PC-9 (cell line): ENCODE measurements at regions not wholly inside any gene's neighbourhood (a gene's known extent, or its start where the extent isn't known, plus 50 kb on each side); places are given as distances from the start of the nearest gene placed in this dataset.

Experiments
- BruUV-seq: library from RNA; stranded (reverse); fragments of 400-500 nt; replicated peaks from 2 replicates; lab custom pipeline; 2021; lab: Mats Ljungman, UMichigan
- CTCF ChIA-PET: fragments of 300-600 bp; sonication (Branson Sonifier 250); formaldehyde crosslinking; loops from one replicate; lab custom pipeline; 2022; ENCODE audit warnings: antibody characterized with exemption; lab: Charles Lee
- POLR2A ChIA-PET: fragments of 300-600 bp; sonication (Branson Sonifier 250); formaldehyde crosslinking; loops from one replicate; lab custom pipeline; 2022; ENCODE audit warnings: antibody characterized with exemption; ENCODE audit not compliant: unreplicated experiment; lab: Charles Lee
- DNase-seq, 2 experiments: peaks; one replicate each; pipeline versions ENCODE4 v3.0.0 to v3.0.0-alpha.2; 2015 to 2022; ENCODE audit warnings: mixed read lengths in 1 of 2
- H2AFZ ChIP-seq: fragments of 200-600 bp; sonication (generic); 2 replicates; pipeline ENCODE4 v1.8.1; 2017; ENCODE audit warnings: antibody characterized with exemption
- H3F3A ChIP-seq: fragments of 200-600 bp; sonication (generic); 2 replicates; pipeline ENCODE4 v1.8.1; 2017; ENCODE audit warnings: antibody characterized with exemption, mild to moderate bottlenecking, low read depth; ENCODE audit not compliant: insufficient read depth
- H3K27ac ChIP-seq: fragments of 200-600 bp; sonication (generic); 2 replicates; pipeline ENCODE4 v1.6.1; 2016; ENCODE audit warnings: mixed run types
- H3K27me3 ChIP-seq: fragments of 200-600 bp; sonication (generic); 2 replicates; pipeline ENCODE4 v1.6.1; 2016; ENCODE audit warnings: low read depth, mixed run types; ENCODE audit not compliant: insufficient read depth
- H3K36me3 ChIP-seq: fragments of 200-600 bp; sonication (generic); 2 replicates; pipeline ENCODE4 v1.6.1; 2016; ENCODE audit warnings: low read depth, mixed run types
- H3K4me1 ChIP-seq: fragments of 200-600 bp; sonication (generic); replicated peaks from 2 replicates; pipeline ENCODE4 v1.6.1; 2016; ENCODE audit warnings: mixed run types; ENCODE audit not compliant: insufficient read depth
- H3K4me2 ChIP-seq: fragments of 200-600 bp; sonication (generic); 2 replicates; pipeline ENCODE4 v1.6.1; 2017; ENCODE audit warnings: mixed run types
- H3K4me3 ChIP-seq: fragments of 200-600 bp; sonication (generic); 2 replicates; pipeline ENCODE4 v1.6.1; 2016; ENCODE audit warnings: mixed run types
- H3K79me2 ChIP-seq: fragments of 200-600 bp; sonication (generic); 2 replicates; pipeline ENCODE4 v1.6.1; 2017; ENCODE audit warnings: low read depth, mixed run types
- H3K9me2 ChIP-seq: fragments of 200-600 bp; sonication (generic); 2 replicates; pipeline ENCODE4 v1.8.1; 2017; ENCODE audit warnings: mild to moderate bottlenecking; ENCODE audit not compliant: insufficient read depth
- H3K9me3 ChIP-seq: fragments of 200-600 bp; sonication (generic); 2 replicates; pipeline ENCODE4 v1.8.1; 2016; ENCODE audit warnings: low read depth; ENCODE audit not compliant: insufficient read depth
- H4K20me1 ChIP-seq: fragments of 200-600 bp; sonication (generic); 2 replicates; pipeline ENCODE4 v1.8.1; 2017; ENCODE audit not compliant: insufficient read depth
- EZH2 ChIP-seq: fragments of 200-600 bp; sonication (generic); IDR thresholded peaks from 2 replicates; pipeline ENCODE4 v1.8.0; 2017; ENCODE audit warnings: antibody characterized with exemption, low read depth
- intact Hi-C: fragments of 100-400 bp; cut with micrococcal nuclease; formaldehyde crosslinking; loops from one replicate; pipeline ENCODE4 v1.10.0; 2022; ENCODE audit not compliant: unreplicated experiment
- TF ChIP-seq, protein P1 (sequence below): fragments of 200-600 bp; sonication (generic); conservative IDR thresholded peaks from 2 replicates; pipeline ENCODE4 v1.6.1; 2017; ENCODE audit warnings: mixed run types, antibody characterized with exemption, mild to moderate bottlenecking, moderate library complexity

DNA sequence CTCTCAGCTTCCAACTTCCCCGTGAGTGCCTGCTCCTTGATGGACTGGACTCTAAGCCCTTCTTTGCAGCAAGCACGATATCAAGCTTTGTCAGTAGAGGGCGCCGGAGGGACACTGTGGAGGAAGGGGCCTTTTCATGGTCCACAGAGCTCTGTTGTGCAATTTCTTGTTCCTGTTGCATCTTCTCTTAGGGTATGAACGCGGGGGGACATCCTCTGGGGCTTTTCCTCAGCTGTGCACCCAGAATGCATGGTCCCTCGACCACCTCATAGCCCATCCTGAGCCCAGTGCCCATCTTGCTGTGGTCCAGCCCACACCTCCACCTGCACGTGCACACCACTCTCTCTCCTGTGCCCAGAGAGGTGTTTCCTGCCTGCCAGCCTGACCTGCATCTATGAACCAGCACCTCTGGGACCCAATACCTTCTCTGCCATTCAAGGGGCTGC, 556.8 kb downstream of the PTPRU start:
- CTCF ChIA-PET, result interaction anchor here (0.6 kb wide), 2 partner anchors 22 to 1423 kb away, joined by 3 to 5 read pairs; no protein-coding TSS in a partner anchor
- POLR2A ChIA-PET, result no interaction called here

GRCh38 chr1:29789910-29790247, 553.6 kb downstream of the PTPRU start:
- Histone ChIP-seq H3K27me3 (no peaks in the 10 kb centered on the region), H3K79me2 (no peaks in the 10 kb centered on the region), H3K9me2 (no peaks in the 10 kb centered on the region), H3K27ac (peak overlapping the region; percentile 70; the same call in 1 of the 2 replicates), H3K4me1 (peaks cover 17% of the 10 kb centered on the region; the same call in 1 of the 2 replicates), H3K9me3 (no peaks in the 10 kb centered on the region), H3K4me3 (no peak overlapping the region), H4K20me1 (no peaks in the 10 kb centered on the region), H3K4me2 (peak overlapping the region; percentile 67; the same call in 1 of the 2 replicates), H2AFZ (no peak overlapping the region), H3F3A (no peaks in the 10 kb centered on the region), H3K36me3 (no peaks in the 10 kb centered on the region)
- intact Hi-C loops, result loop anchor here (5.0 to 10.0 kb wide), 2 partner anchors 278 to 295 kb away; no protein-coding TSS in a partner anchor
- BruUV-seq, result no TSS peak
- TF ChIP-seq EZH2, result no peak
- TF ChIP-seq, protein P1, sequence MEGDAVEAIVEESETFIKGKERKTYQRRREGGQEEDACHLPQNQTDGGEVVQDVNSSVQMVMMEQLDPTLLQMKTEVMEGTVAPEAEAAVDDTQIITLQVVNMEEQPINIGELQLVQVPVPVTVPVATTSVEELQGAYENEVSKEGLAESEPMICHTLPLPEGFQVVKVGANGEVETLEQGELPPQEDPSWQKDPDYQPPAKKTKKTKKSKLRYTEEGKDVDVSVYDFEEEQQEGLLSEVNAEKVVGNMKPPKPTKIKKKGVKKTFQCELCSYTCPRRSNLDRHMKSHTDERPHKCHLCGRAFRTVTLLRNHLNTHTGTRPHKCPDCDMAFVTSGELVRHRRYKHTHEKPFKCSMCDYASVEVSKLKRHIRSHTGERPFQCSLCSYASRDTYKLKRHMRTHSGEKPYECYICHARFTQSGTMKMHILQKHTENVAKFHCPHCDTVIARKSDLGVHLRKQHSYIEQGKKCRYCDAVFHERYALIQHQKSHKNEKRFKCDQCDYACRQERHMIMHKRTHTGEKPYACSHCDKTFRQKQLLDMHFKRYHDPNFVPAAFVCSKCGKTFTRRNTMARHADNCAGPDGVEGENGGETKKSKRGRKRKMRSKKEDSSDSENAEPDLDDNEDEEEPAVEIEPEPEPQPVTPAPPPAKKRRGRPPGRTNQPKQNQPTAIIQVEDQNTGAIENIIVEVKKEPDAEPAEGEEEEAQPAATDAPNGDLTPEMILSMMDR, result no peak
- POLR2A ChIA-PET, result no interaction called here
- peak in 1 of 2 experiments; percentile 39 for DNase-seq
- CTCF ChIA-PET, result no interaction called here

More for the DNA sequence above, 556.8 kb downstream of the PTPRU start:
- Histone ChIP-seq H3K9me3 (no peaks in the 10 kb centered on the region), H3K27ac (no peak overlapping the region), H3K36me3 (no peaks in the 10 kb centered on the region), H3K4me3 (no peak overlapping the region), H3K27me3 (no peaks in the 10 kb centered on the region), H3K79me2 (no peaks in the 10 kb centered on the region), H3K4me1 (peaks cover 17% of the 10 kb centered on the region; the same call in 1 of the 2 replicates), H4K20me1 (no peaks in the 10 kb centered on the region), H2AFZ (peak overlapping the region; percentile 67; the same call in 1 of the 2 replicates), H3K4me2 (peak overlapping the region; percentile 55), H3K9me2 (no peaks in the 10 kb centered on the region), H3F3A (no peaks in the 10 kb centered on the region)
- DNase-seq, result peak; percentile 55 to 71
- BruUV-seq, result no TSS peak
- TF ChIP-seq EZH2, result no peak
- TF ChIP-seq, protein P1, result peak; percentile 77
- intact Hi-C loops, result loop anchor here (2.0 to 10.0 kb wide), 3 partner anchors 281 to 318 kb away; no protein-coding TSS in a partner anchor

- ChIA-PET CTCF (no interaction called here), POLR2A (no interaction called here)
- TF ChIP-seq, protein P1, result no peak
- TF ChIP-seq EZH2, result no peak
- Histone ChIP-seq H2AFZ (no peak overlapping the region), H3K36me3 (no peaks in the 10 kb centered on the region), H3K4me2 (peak overlapping the region; percentile 67), H3F3A (no peaks in the 10 kb centered on the region), H3K27me3 (no peaks in the 10 kb centered on the region), H3K27ac (peak overlapping the region; percentile 70), H4K20me1 (no peaks in the 10 kb centered on the region), H3K9me2 (no peaks in the 10 kb centered on the region), H3K79me2 (no peaks in the 10 kb centered on the region), H3K4me1 (peaks cover 17% of the 10 kb centered on the region; the same call in 1 of the 2 replicates), H3K4me3 (no peak overlapping the region), H3K9me3 (no peaks in the 10 kb centered on the region)
- peak; percentile 11 to 48 for DNase-seq
- intact Hi-C loops, result no loop called here
- no TSS peak for BruUV-seq
These were observed 553.0 kb downstream of the PTPRU start for GRCh38 chr1:29789221-29789909.
